ENCODE measurements at regions not wholly inside any gene's neighbourhood (a gene's known extent, or its start where the extent isn't known, plus 50 kb on each side); places are given as distances from the start of the nearest gene placed in this dataset.

DNA sequence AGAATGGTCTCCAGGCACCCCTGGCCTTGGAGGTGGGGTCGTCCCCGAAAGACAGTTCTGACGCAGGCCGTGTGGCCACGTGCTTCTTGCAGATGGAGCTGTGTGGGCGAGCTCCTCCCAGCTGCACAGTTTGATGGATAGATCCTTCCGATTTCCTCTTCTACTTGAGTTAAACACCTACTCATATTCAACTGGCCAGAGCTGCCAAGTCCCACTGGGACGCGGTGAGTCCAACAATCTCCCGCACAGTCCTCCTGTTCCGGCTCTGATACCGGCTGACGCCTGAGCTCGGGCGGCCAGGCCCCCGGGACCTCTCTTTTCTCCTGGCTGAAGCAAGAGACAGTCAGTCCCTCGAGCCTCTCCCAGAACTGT, 57.9 kb upstream of the DACT2 start:
- TF ChIP-seq, protein P1, sequence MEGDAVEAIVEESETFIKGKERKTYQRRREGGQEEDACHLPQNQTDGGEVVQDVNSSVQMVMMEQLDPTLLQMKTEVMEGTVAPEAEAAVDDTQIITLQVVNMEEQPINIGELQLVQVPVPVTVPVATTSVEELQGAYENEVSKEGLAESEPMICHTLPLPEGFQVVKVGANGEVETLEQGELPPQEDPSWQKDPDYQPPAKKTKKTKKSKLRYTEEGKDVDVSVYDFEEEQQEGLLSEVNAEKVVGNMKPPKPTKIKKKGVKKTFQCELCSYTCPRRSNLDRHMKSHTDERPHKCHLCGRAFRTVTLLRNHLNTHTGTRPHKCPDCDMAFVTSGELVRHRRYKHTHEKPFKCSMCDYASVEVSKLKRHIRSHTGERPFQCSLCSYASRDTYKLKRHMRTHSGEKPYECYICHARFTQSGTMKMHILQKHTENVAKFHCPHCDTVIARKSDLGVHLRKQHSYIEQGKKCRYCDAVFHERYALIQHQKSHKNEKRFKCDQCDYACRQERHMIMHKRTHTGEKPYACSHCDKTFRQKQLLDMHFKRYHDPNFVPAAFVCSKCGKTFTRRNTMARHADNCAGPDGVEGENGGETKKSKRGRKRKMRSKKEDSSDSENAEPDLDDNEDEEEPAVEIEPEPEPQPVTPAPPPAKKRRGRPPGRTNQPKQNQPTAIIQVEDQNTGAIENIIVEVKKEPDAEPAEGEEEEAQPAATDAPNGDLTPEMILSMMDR (conservative IDR thresholded peaks at IDR 0.05 in 1 of 2, IDR thresholded peaks at IDR 0.05 in 1 of 2; ENCODE audit: low read depth in 1 of 2, low read length in 2 of 2) = no peak
- no peak for TF ChIP-seq EZH2 (IDR thresholded peaks at IDR 0.05; ENCODE audit: low read length, missing control alignments)
